ENCODE measurements at regions not wholly inside any gene's neighbourhood (a gene's known extent, or its start where the extent isn't known, plus 50 kb on each side); places are given as distances from the start of the nearest gene placed in this dataset.

- TF ChIP-seq CTCF (IDR thresholded peaks at IDR 0.05; ENCODE audit: poor library complexity, severe bottlenecking) (no peak), EP300 (conservative IDR thresholded peaks at IDR 0.05; ENCODE audit: poor library complexity, severe bottlenecking) (no peak)
These were observed 1002.5 kb downstream of the BCL11B start for GRCh38 chr14:98269533-98269932.

All from neural cell (in vitro differentiated cells).